HEK293 (cell line): ENCODE measurements at regions not wholly inside any gene's neighbourhood (a gene's known extent, or its start where the extent isn't known, plus 50 kb on each side); places are given as distances from the start of the nearest gene placed in this dataset.

Source experiments
- SETDB1 ChIP-seq: IDR thresholded peaks from one replicate; pipeline ENCODE4 v1.6.1; 2017; ENCODE audit warnings: mild to moderate bottlenecking, low read length, moderate library complexity, mixed read lengths; ENCODE audit not compliant: insufficient read length
- ZNF423 ChIP-seq: fragments of 450-650 bp; formaldehyde crosslinking; IDR thresholded peaks from 2 replicates; pipeline ENCODE4 v1.5.1; 2016; ENCODE audit warnings: missing biosample characterization, missing genetic modification characterization
- TF ChIP-seq, protein P1 (sequence below): fragments of 450-650 bp; formaldehyde crosslinking; IDR thresholded peaks from 2 replicates; pipeline ENCODE4 v1.5.1; 2016; ENCODE audit warnings: missing biosample characterization, missing genetic modification characterization

- TF ChIP-seq ZNF423 (tag by site-specific recombination): no peak
- TF ChIP-seq, protein P1, sequence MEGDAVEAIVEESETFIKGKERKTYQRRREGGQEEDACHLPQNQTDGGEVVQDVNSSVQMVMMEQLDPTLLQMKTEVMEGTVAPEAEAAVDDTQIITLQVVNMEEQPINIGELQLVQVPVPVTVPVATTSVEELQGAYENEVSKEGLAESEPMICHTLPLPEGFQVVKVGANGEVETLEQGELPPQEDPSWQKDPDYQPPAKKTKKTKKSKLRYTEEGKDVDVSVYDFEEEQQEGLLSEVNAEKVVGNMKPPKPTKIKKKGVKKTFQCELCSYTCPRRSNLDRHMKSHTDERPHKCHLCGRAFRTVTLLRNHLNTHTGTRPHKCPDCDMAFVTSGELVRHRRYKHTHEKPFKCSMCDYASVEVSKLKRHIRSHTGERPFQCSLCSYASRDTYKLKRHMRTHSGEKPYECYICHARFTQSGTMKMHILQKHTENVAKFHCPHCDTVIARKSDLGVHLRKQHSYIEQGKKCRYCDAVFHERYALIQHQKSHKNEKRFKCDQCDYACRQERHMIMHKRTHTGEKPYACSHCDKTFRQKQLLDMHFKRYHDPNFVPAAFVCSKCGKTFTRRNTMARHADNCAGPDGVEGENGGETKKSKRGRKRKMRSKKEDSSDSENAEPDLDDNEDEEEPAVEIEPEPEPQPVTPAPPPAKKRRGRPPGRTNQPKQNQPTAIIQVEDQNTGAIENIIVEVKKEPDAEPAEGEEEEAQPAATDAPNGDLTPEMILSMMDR: no peak
- no peak for TF ChIP-seq SETDB1
Observed at GRCh38 chr5:115695310-115695880, 69.6 kb upstream of the TMED7 start.
